ENCODE measurements at regions not wholly inside any gene's neighbourhood (a gene's known extent, or its start where the extent isn't known, plus 50 kb on each side); places are given as distances from the start of the nearest gene placed in this dataset.
"Not testable (repeated sequence)": the region's sequence is repeated elsewhere in the genome, so short reads cannot be mapped to it uniquely, and the experiment has no call there.

DNA sequence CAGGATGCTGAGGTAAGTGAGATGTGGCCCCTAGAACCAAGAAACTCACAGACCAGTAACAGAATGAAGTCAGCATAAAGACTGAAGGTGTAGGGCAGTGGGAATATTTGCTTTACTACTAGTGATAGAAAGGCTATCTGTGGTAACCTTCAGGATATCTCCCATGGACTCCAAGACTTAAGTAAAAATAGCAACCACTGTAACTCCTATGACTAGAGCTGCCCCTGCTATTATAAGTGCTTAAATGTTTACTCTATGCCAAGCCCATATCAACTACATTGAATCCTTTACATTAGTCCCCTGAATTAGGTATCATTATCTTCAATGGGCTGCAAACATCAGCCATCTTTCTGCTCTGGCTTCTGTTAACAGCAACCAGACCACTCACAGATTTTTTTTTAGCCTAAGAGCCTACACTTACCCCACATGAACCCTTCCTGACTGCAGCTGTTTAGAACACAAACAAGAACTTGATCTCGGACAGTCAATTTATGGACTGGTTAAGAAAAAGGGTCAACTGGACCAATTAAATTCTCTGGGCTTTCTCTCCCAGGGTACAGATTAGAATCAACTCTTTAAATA is 335.1 kb upstream of the API5 start:
- Mint-ChIP-seq H3K36me3 (no peaks in the 10 kb centered on the region), H3K9me3 (peaks cover 6 to 10% of the 10 kb centered on the region in 2 donors), H3K4me3 (no peak overlapping the region), H3K27ac (no peak overlapping the region), H3K4me1 (no peaks in the 10 kb centered on the region), H3K27me3 (ENCODE audit: low read depth in 2 of 2) (no peaks in the 10 kb centered on the region)
- TF ChIP-seq CTCF (IDR thresholded peaks at IDR 0.05): no peak
- Histone ChIP-seq H3K4me3 (ENCODE audit: low read length) (no peak overlapping the region), H3K27me3 (ENCODE audit: control insufficient read depth, insufficient read depth, low read length) (no peaks in the 10 kb centered on the region), H3K4me1 (ENCODE audit: control insufficient read depth, insufficient read depth, low read length) (no peaks in the 10 kb centered on the region), H3K9me3 (ENCODE audit: control insufficient read depth, insufficient read depth, low read length) (no peaks in the 10 kb centered on the region), H3K36me3 (ENCODE audit: control insufficient read depth, insufficient read depth, low read length) (no peaks in the 10 kb centered on the region), H3K27ac (ENCODE audit: low read length) (no peak overlapping the region)
- WGBS (ENCODE audit: insufficient coverage): 60% methylated on average over 1 of the region's 1 CpG
- no peak for DNase-seq
- ATAC-seq: no peak
- intact Hi-C loops (cut with micrococcal nuclease): no loop called here

- Mint-ChIP-seq H3K36me3 (no peaks in the 10 kb centered on the region), H3K27me3 (ENCODE audit: low read depth in 2 of 2) (no peaks in the 10 kb centered on the region), H3K4me1 (no peaks in the 10 kb centered on the region), H3K27ac (no peak overlapping the region), H3K9me3 (peaks cover 2 to 6% of the 10 kb centered on the region in 2 donors), H3K4me3 (no peak overlapping the region)
- Histone ChIP-seq H3K27ac (ENCODE audit: low read length) (no peak overlapping the region), H3K4me1 (ENCODE audit: control insufficient read depth, insufficient read depth, low read length) (no peaks in the 10 kb centered on the region), H3K9me3 (ENCODE audit: control insufficient read depth, insufficient read depth, low read length) (no peaks in the 10 kb centered on the region), H3K36me3 (ENCODE audit: control insufficient read depth, insufficient read depth, low read length) (no peaks in the 10 kb centered on the region), H3K4me3 (ENCODE audit: low read length) (no peak overlapping the region), H3K27me3 (ENCODE audit: control insufficient read depth, insufficient read depth, low read length) (no peaks in the 10 kb centered on the region)
- intact Hi-C loops (cut with micrococcal nuclease): no loop called here
- no peak for TF ChIP-seq CTCF (IDR thresholded peaks at IDR 0.05)
- no peak for ATAC-seq
- no peak for DNase-seq
- WGBS (ENCODE audit: insufficient coverage): no CpG with 5 or more reads among the region's 2 CpGs
Observed at GRCh38 chr11:42992594-42992993, 319.2 kb upstream of the API5 start.

DNA sequence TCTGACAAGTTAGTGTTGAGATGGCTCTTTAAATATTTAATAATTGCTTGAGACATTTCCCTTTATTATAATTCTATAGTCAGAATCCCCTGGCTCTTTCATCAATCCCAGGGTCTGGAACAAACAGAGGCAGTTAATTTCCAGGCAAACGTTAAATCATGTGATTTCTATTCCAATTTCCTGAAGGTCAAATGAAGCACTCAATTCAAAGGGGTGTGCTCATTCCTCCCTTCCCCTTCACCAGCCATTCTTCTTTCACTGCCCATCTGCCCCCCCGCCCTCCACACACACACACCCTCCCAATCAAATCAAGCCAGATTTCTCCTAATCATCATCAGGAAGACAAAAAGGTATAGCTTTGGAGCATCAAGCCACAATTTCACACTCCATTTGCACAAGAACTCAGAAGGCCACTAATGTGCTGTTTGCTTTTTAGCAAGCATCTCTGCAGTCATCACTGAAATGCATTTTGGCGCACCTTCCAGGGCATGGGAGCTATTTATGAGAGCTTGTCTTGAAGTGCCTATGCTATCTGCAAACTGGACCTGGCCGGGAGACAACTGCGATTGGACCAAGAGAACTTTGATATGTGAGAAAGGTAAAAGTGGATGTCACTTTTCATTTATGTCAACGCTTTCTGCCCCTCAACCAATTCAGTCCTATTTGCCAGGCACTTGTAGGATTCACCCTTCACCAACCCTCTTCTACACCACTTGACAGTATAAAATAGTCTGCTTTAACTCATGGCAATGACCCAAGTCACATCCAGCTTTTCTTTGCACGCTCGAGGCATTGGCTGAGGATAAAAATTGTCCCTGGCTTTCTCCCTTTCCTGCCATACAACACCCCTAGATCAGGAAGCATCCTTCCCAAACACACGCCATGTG is 315.1 kb upstream of the API5 start:
- Histone ChIP-seq H3K4me1 (ENCODE audit: control insufficient read depth, insufficient read depth, low read length) (no peaks in the 10 kb centered on the region), H3K27ac (ENCODE audit: low read length) (no peak overlapping the region), H3K27me3 (ENCODE audit: control insufficient read depth, insufficient read depth, low read length) (no peaks in the 10 kb centered on the region), H3K4me3 (ENCODE audit: low read length) (no peak overlapping the region), H3K9me3 (ENCODE audit: control insufficient read depth, insufficient read depth, low read length) (no peaks in the 10 kb centered on the region), H3K36me3 (ENCODE audit: control insufficient read depth, insufficient read depth, low read length) (no peaks in the 10 kb centered on the region)
- DNase-seq (no peak), ATAC-seq (no peak)
- Mint-ChIP-seq H3K36me3 (no peaks in the 10 kb centered on the region), H3K27me3 (ENCODE audit: low read depth in 2 of 2) (no peaks in the 10 kb centered on the region), H3K4me1 (no peaks in the 10 kb centered on the region), H3K4me3 (no peak overlapping the region), H3K9me3 (peaks cover 0 to 2% of the 10 kb centered on the region in 2 donors), H3K27ac (no peak overlapping the region)
- intact Hi-C loops (cut with micrococcal nuclease): no loop called here
- WGBS (ENCODE audit: insufficient coverage): 77% methylated on average over 9 of the region's 9 CpGs
- no peak for TF ChIP-seq CTCF (IDR thresholded peaks at IDR 0.05)

- ATAC-seq; H3K27ac ChIP-seq (ENCODE audit: low read length); H3K4me1 ChIP-seq (ENCODE audit: control insufficient read depth, insufficient read depth, low read length); H3K4me3 ChIP-seq (ENCODE audit: low read length); H3K27me3 ChIP-seq (ENCODE audit: control insufficient read depth, insufficient read depth, low read length); H3K4me3 Mint-ChIP-seq; intact Hi-C loops (cut with micrococcal nuclease); H3K36me3 ChIP-seq (ENCODE audit: control insufficient read depth, insufficient read depth, low read length); H3K27me3 Mint-ChIP-seq (ENCODE audit: low read depth in 2 of 2); H3K9me3 ChIP-seq (ENCODE audit: control insufficient read depth, insufficient read depth, low read length); H3K27ac Mint-ChIP-seq; H3K36me3 Mint-ChIP-seq; DNase-seq; H3K4me1 Mint-ChIP-seq: not testable (repeated sequence)
- WGBS (ENCODE audit: insufficient coverage): 89% methylated on average over 10 of the region's 10 CpGs
- peaks cover 18 to 20% of the 10 kb centered on the region in 2 donors for H3K9me3 Mint-ChIP-seq
Observed at GRCh38 chr11:43004879-43005278, 306.9 kb upstream of the API5 start.

Measured in natural killer cell (primary cell).